K562 (cell line): ENCODE measurements at regions not wholly inside any gene's neighbourhood (a gene's known extent, or its start where the extent isn't known, plus 50 kb on each side); places are given as distances from the start of the nearest gene placed in this dataset.

Experiments used
- ATAC-seq: fragments of 200-7000 bp; cut with Tn5 transposase; 3 replicates; pipeline ENCODE4 v1.9.1; 2020; ENCODE audit warnings: moderate library complexity
- BruUV-seq: library from RNA; stranded (reverse); fragments of 400-500 nt; replicated peaks from 2 replicates; lab custom pipeline; 2021; lab: Mats Ljungman, UMichigan
- CTCF ChIA-PET: fragments of 300-600 bp; formaldehyde crosslinking; extraction: SDS; loops from one replicate; lab custom pipeline; 2021; ENCODE audit warnings: low intra/inter-chr PET ratio; lab: Yijun Ruan, JAX
- POLR2A ChIA-PET: fragments of 300-600, 350-650 bp; sonication (Branson Sonifier 250); formaldehyde crosslinking; extraction: SDS; loops from one replicate; lab custom pipeline; 2021; ENCODE audit warnings: antibody characterized with exemption, inconsistent platforms; lab: Yijun Ruan, JAX
- DNase-seq, 4 experiments: peaks; one replicate each; pipeline versions ENCODE4 v3.0.0 to v3.0.0-alpha.2; 2011 to 2018; ENCODE audit warnings: low spot score in 3 of 4, mixed read lengths in 3 of 4; ENCODE audit errors: extremely low read depth in 1 of 4
- FAIRE-seq: peaks from 2 replicates; lab custom pipeline; 2011; peaks lifted over from hg19 to GRCh38; lab: Jason Lieb, UNC
- H2AFZ ChIP-seq: 2 replicates; pipeline ENCODE4 v1.6.0; 2011; ENCODE audit warnings: low read depth, low read length, control low read depth, inconsistent platforms
- H3K27ac ChIP-seq: fragments of 200-600 bp; 3 replicates; pipeline ENCODE4 v1.8.0; 2011; ENCODE audit warnings: low read depth, mild to moderate bottlenecking, control low read depth, inconsistent platforms, low read length, moderate library complexity, mixed read lengths; ENCODE audit errors: extremely low read depth
- H3K27me3 ChIP-seq, 2 experiments: fragments of 300-600 bp in 1 of 2; 2 replicates in 1 of 2; 3 replicates in 1 of 2; pipeline versions ENCODE4 v1.6.0 to v1.8.0; 2011; ENCODE audit warnings: inconsistent platforms in 2 of 2, low read length in 2 of 2, mild to moderate bottlenecking in 1 of 2, mixed read lengths in 1 of 2, moderate library complexity in 1 of 2; ENCODE audit not compliant: control insufficient read depth in 2 of 2, insufficient read depth in 2 of 2
- H3K36me3 ChIP-seq: fragments of 300-600 bp; 3 replicates; pipeline ENCODE4 v1.8.0; 2011; ENCODE audit warnings: mild to moderate bottlenecking, low read length, inconsistent platforms; ENCODE audit not compliant: control insufficient read depth, insufficient read depth
- H3K4me1 ChIP-seq, 2 experiments: fragments of 200-600 bp in 1 of 2; replicated peaks in 1 of 2; 2 replicates in 1 of 2; 3 replicates in 1 of 2; pipeline versions ENCODE4 v1.5.1 to v1.8.0; 2011; ENCODE audit warnings: inconsistent platforms in 2 of 2, low read length in 2 of 2, mild to moderate bottlenecking in 1 of 2, mixed read lengths in 1 of 2, moderate library complexity in 1 of 2; ENCODE audit not compliant: control insufficient read depth in 2 of 2, insufficient read depth in 2 of 2
- H3K4me2 ChIP-seq: 2 replicates; pipeline ENCODE4 v1.6.1; 2011; ENCODE audit warnings: low read length, control low read depth, inconsistent platforms, mixed read lengths; ENCODE audit not compliant: insufficient read depth
- H3K4me3 ChIP-seq: fragments of 200-600 bp; sonication (generic), shearing (Covaris generic); 2 replicates; pipeline ENCODE4 v1.5.1; 2016; ENCODE audit warnings: control low read depth, inconsistent platforms
- H3K79me2 ChIP-seq: fragments of 200-600 bp; 3 replicates; pipeline ENCODE4 v1.8.0; 2011; ENCODE audit warnings: low read length, inconsistent platforms; ENCODE audit not compliant: control insufficient read depth, insufficient read depth
- H3K9ac ChIP-seq, 2 experiments: 2 replicates each; pipeline versions ENCODE4 v1.6.0 to v1.6.1; 2011; ENCODE audit warnings: low read depth in 2 of 2, low read length in 2 of 2, control low read depth in 1 of 2, inconsistent platforms in 1 of 2, mild to moderate bottlenecking in 1 of 2, mixed read lengths in 1 of 2; ENCODE audit not compliant: insufficient read depth in 1 of 2
- H3K9me1 ChIP-seq: one replicate; pipeline ENCODE4 v1.6.0; 2011; ENCODE audit warnings: inconsistent platforms, mild to moderate bottlenecking, low read length, moderate library complexity; ENCODE audit not compliant: control insufficient read depth, insufficient read depth
- H3K9me3 ChIP-seq: replicated peaks from 2 replicates; pipeline ENCODE4 v1.5.1; 2011; ENCODE audit warnings: low read depth, low read length, inconsistent platforms; ENCODE audit not compliant: control insufficient read depth, insufficient read depth
- H4K20me1 ChIP-seq: replicated peaks from 2 replicates; pipeline ENCODE4 v1.6.1; 2011; ENCODE audit warnings: low read length, inconsistent platforms, mixed read lengths; ENCODE audit not compliant: control insufficient read depth, insufficient read depth
- CXXC5 ChIP-seq: fragments of 250-450 bp; sonication (Bioruptor Pico); IDR thresholded peaks from 2 replicates; pipeline ENCODE4 v1.8.0; 2022; ENCODE audit warnings: inconsistent platforms, mild to moderate bottlenecking, moderate library complexity
- EHMT2 ChIP-seq: fragments of 450-650 bp; IDR thresholded peaks from 2 replicates; pipeline ENCODE4 v1.6.1; 2018; ENCODE audit warnings: antibody characterized with exemption
- GATA2 ChIP-seq: sonication (generic); formaldehyde crosslinking; IDR thresholded peaks from 2 replicates; pipeline ENCODE4 v1.4.0; 2020; ENCODE audit warnings: mild to moderate bottlenecking, missing genetic modification reagents
- KAT8 ChIP-seq: fragments of 450-650 bp; IDR thresholded peaks from 2 replicates; pipeline ENCODE4 v1.6.1; 2016; ENCODE audit warnings: low read depth, mild to moderate bottlenecking
- KLF6 ChIP-seq: fragments of 250-450 bp; sonication (Bioruptor Pico); IDR thresholded peaks from 2 replicates; pipeline ENCODE4 v1.4.0; 2020; ENCODE audit warnings: mild to moderate bottlenecking, moderate library complexity, borderline replicate concordance
- NONO ChIP-seq, 2 experiments: fragments of 200-400 bp in 1 of 2; fragments of 450-650 bp in 1 of 2; formaldehyde crosslinking in 1 of 2; IDR thresholded peaks; 2 replicates each; pipeline ENCODE4 v1.6.1; 2017; ENCODE audit warnings: low read depth in 2 of 2, mild to moderate bottlenecking in 2 of 2, moderate library complexity in 2 of 2, low read length in 1 of 2
- PRPF4 ChIP-seq: fragments of 200-400 bp; formaldehyde crosslinking; IDR thresholded peaks from one replicate; pipeline ENCODE4 v1.6.1; 2017; ENCODE audit warnings: low read length, low read depth, mild to moderate bottlenecking; ENCODE audit not compliant: insufficient read depth, poor library complexity, severe bottlenecking
- RBM17 ChIP-seq: fragments of 200-400 bp; formaldehyde crosslinking; IDR thresholded peaks from 2 replicates; pipeline ENCODE4 v1.6.1; 2017; ENCODE audit warnings: low read depth, mild to moderate bottlenecking, low read length, borderline replicate concordance
- TCF15 ChIP-seq: fragments of 250-450 bp; sonication (Bioruptor Pico); IDR thresholded peaks from 2 replicates; pipeline ENCODE4 v1.8.0; 2022; ENCODE audit warnings: moderate library complexity, mild to moderate bottlenecking, inconsistent platforms
- XRCC3 ChIP-seq: fragments of 450-650 bp; IDR thresholded peaks from 2 replicates; pipeline ENCODE4 v1.6.1; 2017; ENCODE audit warnings: mild to moderate bottlenecking, moderate library complexity
- ZFP91 ChIP-seq: sonication (generic); formaldehyde crosslinking; IDR thresholded peaks from 2 replicates; pipeline ENCODE4 v1.8.0; 2022; ENCODE audit warnings: mild to moderate bottlenecking, missing genetic modification reagents
- ZNF165 ChIP-seq: fragments of 250-450 bp; sonication (Bioruptor Pico); IDR thresholded peaks from 2 replicates; pipeline ENCODE4 v1.4.0; 2020; ENCODE audit warnings: borderline replicate concordance
- ZNF583 ChIP-seq: fragments of 250-450 bp; sonication (Bioruptor Pico); IDR thresholded peaks from 2 replicates; pipeline ENCODE4 v1.4.0; 2020
- ZSCAN32 ChIP-seq: fragments of 450-650 bp; formaldehyde crosslinking; IDR thresholded peaks from 2 replicates; pipeline ENCODE4 v1.4.0; 2020; ENCODE audit warnings: mild to moderate bottlenecking, moderate library complexity
- WGBS: fragments of 100-300 bp; shearing (Covaris generic); methylation state at CpG from one replicate; pipeline ENCODE4 v1.1.6; 2016; ENCODE audit warnings: low coverage, mixed read lengths; ENCODE audit not compliant: insufficient coverage; ENCODE audit errors: missing lambda C conversion rate; 5-methylcytosine and 5-hydroxymethylcytosine counted together
- in situ Hi-C: fragments of 300-500 bp; cut with MboI; formaldehyde crosslinking; loops from 4 replicates; pipeline ENCODE4 v1.15.0; 2018; ENCODE audit warnings: inconsistent platforms, mixed read lengths
- intact Hi-C: fragments of 100-400 bp; cut with micrococcal nuclease; formaldehyde crosslinking; loops from 2 replicates; pipeline ENCODE4 v1.14.2; 2022
- TF ChIP-seq, protein P1 (sequence below), 3 experiments: fragments of 200-800 bp in 1 of 3; sonication (Bioruptor generic) in 1 of 3; sonication (generic) in 1 of 3; formaldehyde crosslinking in 1 of 3; IDR thresholded peaks; 2 replicates each; pipeline versions ENCODE4 v1.6.1 to v1.8.0; 2016 to 2022; ENCODE audit warnings: mild to moderate bottlenecking in 2 of 3, missing compliant biosample characterization in 2 of 3, missing genetic modification characterization in 2 of 3, missing genetic modification reagents in 1 of 3
- TF ChIP-seq, protein P2 (sequence below): fragments of 450-650 bp; IDR thresholded peaks from 2 replicates; pipeline ENCODE4 v1.6.1; 2017; ENCODE audit warnings: antibody characterized with exemption, mild to moderate bottlenecking

- Histone ChIP-seq H3K9me3 (no peaks in the 10 kb centered on the region), H3K9me1 (no peaks in the 10 kb centered on the region), H3K27me3 (peaks cover 0 to 21% of the 10 kb centered on the region in 2 experiments; a peak in 2 of 5 replicates), H3K9ac (no peak overlapping the region), H3K27ac (no peak overlapping the region), H3K4me3 (no peak overlapping the region), H4K20me1 (peaks cover 3% of the 10 kb centered on the region; the same call in 1 of the 2 replicates), H3K79me2 (no peaks in the 10 kb centered on the region), H3K4me1 (no peaks in the 10 kb centered on the region), H3K36me3 (no peaks in the 10 kb centered on the region), H3K4me2 (no peak overlapping the region), H2AFZ (no peak overlapping the region)
- ATAC-seq (no peak), FAIRE-seq (no peak), DNase-seq (no peak)
- CTCF ChIA-PET: no interaction called here
- BruUV-seq: no TSS peak
- 3% methylated on average over 3 of the region's 3 CpGs for WGBS
- intact Hi-C loops (loop anchor here (10.0 kb wide), 1 partner anchor 338 kb away; no protein-coding TSS in a partner anchor), in situ Hi-C loops (no loop called here)
- POLR2A ChIA-PET: interaction anchor here (0.7 kb wide), 1 partner anchor 441 kb away, joined by 3 read pairs; no protein-coding TSS in a partner anchor
- TF ChIP-seq EHMT2 (no peak), GATA2 (CRISPR knock-in tag) (no peak), ZNF583 (CRISPR knock-in tag) (no peak), ZFP91 (CRISPR knock-in tag) (no peak), KAT8 (no peak), ZNF165 (CRISPR knock-in tag) (no peak), KLF6 (CRISPR knock-in tag) (no peak), NONO (IDR thresholded peaks at IDR 0.05; ENCODE audit: low read depth in 2 of 2, low read length in 1 of 2) (no peak), CXXC5 (CRISPR knock-in tag) (no peak), XRCC3 (no peak), PRPF4 (no peak), TCF15 (CRISPR knock-in tag) (no peak), RBM17 (no peak), ZSCAN32 (CRISPR knock-in tag) (no peak)
- TF ChIP-seq, protein P1, sequence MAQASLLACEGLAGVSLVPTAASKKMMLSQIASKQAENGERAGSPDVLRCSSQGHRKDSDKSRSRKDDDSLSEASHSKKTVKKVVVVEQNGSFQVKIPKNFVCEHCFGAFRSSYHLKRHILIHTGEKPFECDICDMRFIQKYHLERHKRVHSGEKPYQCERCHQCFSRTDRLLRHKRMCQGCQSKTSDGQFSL (CRISPR knock-in tag; IDR thresholded peaks at IDR 0.05): no peak
- TF ChIP-seq, protein P1 (tag; IDR thresholded peaks at IDR 0.05): no peak
- TF ChIP-seq, protein P2, sequence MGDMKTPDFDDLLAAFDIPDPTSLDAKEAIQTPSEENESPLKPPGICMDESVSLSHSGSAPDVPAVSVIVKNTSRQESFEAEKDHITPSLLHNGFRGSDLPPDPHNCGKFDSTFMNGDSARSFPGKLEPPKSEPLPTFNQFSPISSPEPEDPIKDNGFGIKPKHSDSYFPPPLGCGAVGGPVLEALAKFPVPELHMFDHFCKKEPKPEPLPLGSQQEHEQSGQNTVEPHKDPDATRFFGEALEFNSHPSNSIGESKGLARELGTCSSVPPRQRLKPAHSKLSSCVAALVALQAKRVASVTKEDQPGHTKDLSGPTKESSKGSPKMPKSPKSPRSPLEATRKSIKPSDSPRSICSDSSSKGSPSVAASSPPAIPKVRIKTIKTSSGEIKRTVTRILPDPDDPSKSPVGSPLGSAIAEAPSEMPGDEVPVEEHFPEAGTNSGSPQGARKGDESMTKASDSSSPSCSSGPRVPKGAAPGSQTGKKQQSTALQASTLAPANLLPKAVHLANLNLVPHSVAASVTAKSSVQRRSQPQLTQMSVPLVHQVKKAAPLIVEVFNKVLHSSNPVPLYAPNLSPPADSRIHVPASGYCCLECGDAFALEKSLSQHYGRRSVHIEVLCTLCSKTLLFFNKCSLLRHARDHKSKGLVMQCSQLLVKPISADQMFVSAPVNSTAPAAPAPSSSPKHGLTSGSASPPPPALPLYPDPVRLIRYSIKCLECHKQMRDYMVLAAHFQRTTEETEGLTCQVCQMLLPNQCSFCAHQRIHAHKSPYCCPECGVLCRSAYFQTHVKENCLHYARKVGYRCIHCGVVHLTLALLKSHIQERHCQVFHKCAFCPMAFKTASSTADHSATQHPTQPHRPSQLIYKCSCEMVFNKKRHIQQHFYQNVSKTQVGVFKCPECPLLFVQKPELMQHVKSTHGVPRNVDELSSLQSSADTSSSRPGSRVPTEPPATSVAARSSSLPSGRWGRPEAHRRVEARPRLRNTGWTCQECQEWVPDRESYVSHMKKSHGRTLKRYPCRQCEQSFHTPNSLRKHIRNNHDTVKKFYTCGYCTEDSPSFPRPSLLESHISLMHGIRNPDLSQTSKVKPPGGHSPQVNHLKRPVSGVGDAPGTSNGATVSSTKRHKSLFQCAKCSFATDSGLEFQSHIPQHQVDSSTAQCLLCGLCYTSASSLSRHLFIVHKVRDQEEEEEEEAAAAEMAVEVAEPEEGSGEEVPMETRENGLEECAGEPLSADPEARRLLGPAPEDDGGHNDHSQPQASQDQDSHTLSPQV: no peak
These were observed 211.6 kb upstream of the ZMIZ1 start for GRCh38 chr10:78857193-78857592.
